GM12873 (cell line): ENCODE measurements at regions not wholly inside any gene's neighbourhood (a gene's known extent, or its start where the extent isn't known, plus 50 kb on each side); places are given as distances from the start of the nearest gene placed in this dataset.

Experiments used
- TF ChIP-seq, protein P1 (sequence below): IDR thresholded peaks from 2 replicates; pipeline ENCODE4 v1.5.1; 2012; ENCODE audit warnings: low read depth, mild to moderate bottlenecking, moderate library complexity, low read length, control low read depth; ENCODE audit not compliant: insufficient read depth; ENCODE audit errors: missing control alignments

DNA sequence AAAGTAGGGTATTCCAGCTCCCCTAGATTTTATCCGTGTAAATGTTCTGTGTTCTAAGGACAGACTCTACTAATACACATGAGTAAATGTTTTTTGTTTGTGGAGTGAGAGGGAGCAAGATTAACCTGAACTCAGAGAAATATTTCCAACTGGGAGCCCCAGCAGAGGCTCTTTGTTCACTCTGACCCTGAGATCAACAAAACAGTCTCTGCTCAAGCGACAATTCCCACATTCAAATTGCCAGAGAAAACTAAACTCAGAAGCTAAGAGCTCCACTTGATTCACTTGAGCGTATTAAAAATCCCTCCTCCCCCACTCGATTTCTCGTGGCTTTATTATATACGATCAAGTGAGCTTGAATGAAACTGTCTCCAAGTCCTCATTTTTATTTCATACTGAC lies 413.9 kb upstream of the JARID2 start:
- TF ChIP-seq, protein P1, sequence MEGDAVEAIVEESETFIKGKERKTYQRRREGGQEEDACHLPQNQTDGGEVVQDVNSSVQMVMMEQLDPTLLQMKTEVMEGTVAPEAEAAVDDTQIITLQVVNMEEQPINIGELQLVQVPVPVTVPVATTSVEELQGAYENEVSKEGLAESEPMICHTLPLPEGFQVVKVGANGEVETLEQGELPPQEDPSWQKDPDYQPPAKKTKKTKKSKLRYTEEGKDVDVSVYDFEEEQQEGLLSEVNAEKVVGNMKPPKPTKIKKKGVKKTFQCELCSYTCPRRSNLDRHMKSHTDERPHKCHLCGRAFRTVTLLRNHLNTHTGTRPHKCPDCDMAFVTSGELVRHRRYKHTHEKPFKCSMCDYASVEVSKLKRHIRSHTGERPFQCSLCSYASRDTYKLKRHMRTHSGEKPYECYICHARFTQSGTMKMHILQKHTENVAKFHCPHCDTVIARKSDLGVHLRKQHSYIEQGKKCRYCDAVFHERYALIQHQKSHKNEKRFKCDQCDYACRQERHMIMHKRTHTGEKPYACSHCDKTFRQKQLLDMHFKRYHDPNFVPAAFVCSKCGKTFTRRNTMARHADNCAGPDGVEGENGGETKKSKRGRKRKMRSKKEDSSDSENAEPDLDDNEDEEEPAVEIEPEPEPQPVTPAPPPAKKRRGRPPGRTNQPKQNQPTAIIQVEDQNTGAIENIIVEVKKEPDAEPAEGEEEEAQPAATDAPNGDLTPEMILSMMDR = no peak

DNA sequence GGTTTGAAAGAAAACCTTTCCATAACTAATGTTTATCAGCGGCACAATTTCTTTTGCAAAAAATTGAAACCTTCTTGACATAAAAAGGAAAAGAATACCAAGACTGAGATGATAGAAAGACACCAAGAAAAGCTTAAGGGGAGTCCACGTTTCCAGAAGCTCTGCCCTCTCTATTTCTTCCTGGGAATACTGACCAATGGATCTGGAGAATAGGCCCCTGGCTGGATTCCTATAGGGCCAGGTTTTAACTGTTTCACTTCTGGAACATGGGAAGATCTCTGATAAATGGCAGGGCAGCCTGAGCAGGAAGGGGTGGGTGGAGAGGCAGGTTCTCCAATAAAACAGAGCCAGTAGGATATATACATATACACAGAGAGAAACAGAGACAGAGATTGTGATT lies 413.4 kb upstream of the JARID2 start:
- TF ChIP-seq, protein P1 = no peak

DNA sequence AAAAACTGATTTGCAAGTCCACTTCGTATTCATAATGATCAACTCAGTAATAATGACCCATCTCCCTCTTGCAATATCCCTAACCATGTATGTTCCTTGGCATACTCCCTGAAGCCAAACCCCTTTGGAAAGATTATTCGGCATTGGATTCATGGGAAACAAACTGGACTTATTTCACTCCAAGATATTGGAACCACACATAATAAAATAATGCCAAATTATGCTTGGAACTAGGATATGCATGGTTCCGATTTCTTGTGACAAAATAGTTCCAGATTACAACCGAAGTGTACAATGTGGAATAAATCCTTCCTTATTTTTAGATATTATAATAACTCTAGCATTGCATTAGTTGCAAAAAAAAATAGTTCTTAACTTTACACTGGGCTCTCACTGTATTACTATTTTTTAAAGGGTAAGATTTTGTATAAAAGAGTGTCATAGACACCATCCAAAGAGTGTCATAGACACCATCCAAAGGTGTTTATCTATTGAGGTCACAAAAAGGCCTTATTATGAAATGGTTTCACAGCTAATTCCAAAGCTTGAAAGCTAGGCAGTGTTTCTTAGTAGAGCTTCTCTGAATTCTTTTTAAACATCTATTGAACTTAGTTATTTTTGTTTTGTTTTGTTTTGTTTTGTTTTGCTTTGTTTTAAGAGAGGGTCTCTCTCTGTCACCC lies 410.9 kb upstream of the JARID2 start:
- TF ChIP-seq, protein P1 = no peak

DNA sequence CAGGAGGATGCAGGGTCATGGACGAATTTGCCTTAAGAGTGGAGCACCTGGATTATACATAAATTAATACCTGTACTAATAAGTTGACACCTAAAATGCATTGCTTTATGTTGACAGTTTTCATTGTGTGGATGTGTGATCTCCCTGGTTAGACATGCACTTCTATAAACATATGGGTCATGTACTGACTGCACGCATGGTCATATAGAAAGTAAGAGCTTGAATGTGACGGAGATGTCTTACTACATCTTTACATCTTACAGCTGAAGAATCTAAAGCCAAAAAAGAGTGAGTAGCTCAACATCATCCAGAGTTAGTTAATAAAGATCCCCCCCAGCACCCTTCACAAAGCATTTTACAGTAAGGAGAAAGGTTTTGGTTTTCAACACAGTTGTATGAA lies 408.4 kb upstream of the JARID2 start:
- TF ChIP-seq, protein P1 = no peak

DNA sequence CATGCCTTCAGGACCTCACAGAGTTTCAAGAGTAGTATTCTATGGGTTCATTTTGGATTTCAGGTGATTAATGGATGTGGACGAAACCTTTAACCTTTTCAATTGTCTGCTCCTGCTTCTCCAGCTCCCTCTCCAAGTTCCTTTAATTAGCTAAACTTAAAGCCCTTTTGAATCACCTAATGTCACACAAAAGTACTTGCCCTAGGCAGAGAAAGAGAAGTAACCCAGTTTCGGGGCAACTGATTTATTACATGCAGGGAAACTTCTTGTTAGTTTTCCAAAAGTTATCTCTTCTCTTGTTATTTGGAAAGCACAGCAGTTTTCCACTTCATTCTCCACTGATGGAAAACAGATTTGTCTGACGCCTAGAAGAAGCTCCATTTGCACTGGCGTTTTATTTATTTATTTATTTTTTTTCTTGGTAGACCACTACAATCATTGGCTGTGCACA lies 407.7 kb upstream of the JARID2 start:
- TF ChIP-seq, protein P1 = no peak

DNA sequence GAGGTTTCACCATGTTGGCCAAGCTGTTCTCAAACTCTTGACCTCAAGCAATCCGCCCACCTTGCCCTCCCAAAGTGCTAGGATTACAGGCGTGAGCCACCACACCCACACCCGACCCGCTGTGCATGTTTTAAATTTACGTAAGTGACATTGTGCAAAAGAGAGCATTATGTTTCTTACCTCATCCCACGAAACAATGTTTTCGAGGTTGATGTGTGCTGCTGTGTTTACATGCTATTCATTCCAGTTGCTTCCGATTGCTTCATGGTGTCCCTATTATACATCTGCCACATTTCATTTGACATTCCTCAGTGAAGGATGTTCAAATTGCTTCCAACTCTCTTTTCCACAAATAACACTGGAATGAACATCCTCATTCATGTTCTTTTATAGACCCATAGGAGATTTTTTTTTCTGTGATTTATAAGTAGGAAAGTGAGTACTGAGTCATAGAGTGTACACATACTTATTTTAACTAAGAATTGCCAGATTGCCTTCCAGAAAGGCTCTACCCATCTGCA lies 403.9 kb upstream of the JARID2 start:
- TF ChIP-seq, protein P1 = no peak

DNA sequence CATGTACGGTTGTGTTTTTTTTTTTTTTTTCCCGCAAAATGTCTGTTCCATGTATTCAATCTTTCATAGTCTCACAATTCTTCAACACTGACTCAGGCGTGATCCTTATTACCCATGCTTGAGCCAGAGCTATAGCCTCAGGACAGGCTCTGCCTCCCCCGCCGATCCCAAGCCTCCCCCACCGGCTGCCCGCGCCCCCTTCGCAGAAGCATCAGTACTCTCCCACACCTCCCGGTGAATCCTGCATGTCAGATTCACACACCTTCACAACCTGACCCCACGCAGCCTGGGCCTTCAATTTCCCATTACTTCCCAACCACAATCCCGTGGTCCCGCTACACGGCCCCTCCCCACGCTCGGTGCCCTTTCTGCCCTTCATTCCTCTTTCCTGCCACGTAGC lies 401.5 kb upstream of the JARID2 start:
- TF ChIP-seq, protein P1 = no peak
